ENCODE measurements at regions not wholly inside any gene's neighbourhood (a gene's known extent, or its start where the extent isn't known, plus 50 kb on each side); places are given as distances from the start of the nearest gene placed in this dataset.

GRCh38 chr7:13061115-13061514 lies 373.7 kb downstream of the ARL4A start:
- no peak overlapping the region for H3K9ac ChIP-seq (ENCODE audit: insufficient read length, low read depth)
- no peaks in the 10 kb centered on the region for H3K36me3 ChIP-seq (ENCODE audit: insufficient read depth, insufficient read length, low read length)
- no peaks in the 10 kb centered on the region for H3K27me3 ChIP-seq (ENCODE audit: insufficient read depth, insufficient read length)
- DNase-seq (ENCODE audit: low read depth, low spot score), result no peak
- H3K9me3 ChIP-seq (ENCODE audit: insufficient read depth, low read length), result no peaks in the 10 kb centered on the region
- no peaks in the 10 kb centered on the region for H3K4me1 ChIP-seq (ENCODE audit: insufficient read depth, insufficient read length)
- no peak for TF ChIP-seq YY1 (IDR thresholded peaks at IDR 0.05; ENCODE audit: insufficient read depth, insufficient read length)
- TF ChIP-seq SUZ12 (IDR thresholded peaks at IDR 0.05; ENCODE audit: extremely low read depth, insufficient read depth, insufficient read length), result no peak
- no peak for TF ChIP-seq ZNF274 (IDR thresholded peaks at IDR 0.05; ENCODE audit: low read depth, low read length)
- no peak overlapping the region for H3K4me3 ChIP-seq (ENCODE audit: insufficient read length, low read depth)

- H3K9me3 ChIP-seq (ENCODE audit: insufficient read depth, low read length), result no peaks in the 10 kb centered on the region
- no peaks in the 10 kb centered on the region for H3K36me3 ChIP-seq (ENCODE audit: insufficient read depth, insufficient read length, low read length)
- H3K27me3 ChIP-seq (ENCODE audit: insufficient read depth, insufficient read length), result no peaks in the 10 kb centered on the region
- DNase-seq (ENCODE audit: low read depth, low spot score), result no peak
- no peak overlapping the region for H3K9ac ChIP-seq (ENCODE audit: insufficient read length, low read depth)
- H3K4me1 ChIP-seq (ENCODE audit: insufficient read depth, insufficient read length), result no peaks in the 10 kb centered on the region
- no peak for TF ChIP-seq ZNF274 (IDR thresholded peaks at IDR 0.05; ENCODE audit: low read depth, low read length)
- TF ChIP-seq SUZ12 (IDR thresholded peaks at IDR 0.05; ENCODE audit: extremely low read depth, insufficient read depth, insufficient read length), result no peak
- TF ChIP-seq YY1 (IDR thresholded peaks at IDR 0.05; ENCODE audit: insufficient read depth, insufficient read length), result no peak
- no peak overlapping the region for H3K4me3 ChIP-seq (ENCODE audit: insufficient read length, low read depth)
Observed at GRCh38 chr7:13062631-13063030, 375.2 kb downstream of the ARL4A start.

DNA sequence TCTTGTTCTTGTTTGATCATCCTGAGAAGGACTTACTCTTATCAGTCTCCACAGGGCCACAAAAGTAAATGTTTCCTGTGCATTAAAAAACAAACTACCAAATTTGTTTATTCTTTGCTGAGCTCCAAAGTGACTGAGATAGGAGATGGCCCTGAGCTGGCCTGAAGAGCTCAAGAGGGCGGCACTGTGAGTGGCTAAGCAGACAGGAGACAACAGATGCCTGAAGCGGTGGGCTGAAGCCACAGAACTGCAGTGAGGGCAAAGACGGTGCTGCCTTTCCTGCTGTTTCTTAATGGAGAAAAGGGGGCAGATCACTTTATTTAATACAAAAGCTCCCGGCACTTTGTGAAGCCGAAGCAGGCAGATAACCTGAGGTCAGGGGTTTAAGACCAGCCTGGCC lies 379.6 kb downstream of the ARL4A start:
- H3K27me3 ChIP-seq (ENCODE audit: insufficient read depth, insufficient read length), result no peaks in the 10 kb centered on the region
- H3K36me3 ChIP-seq (ENCODE audit: insufficient read depth, insufficient read length, low read length), result no peaks in the 10 kb centered on the region
- TF ChIP-seq YY1 (IDR thresholded peaks at IDR 0.05; ENCODE audit: insufficient read depth, insufficient read length) (no peak), ZNF274 (IDR thresholded peaks at IDR 0.05; ENCODE audit: low read depth, low read length) (no peak), SUZ12 (IDR thresholded peaks at IDR 0.05; ENCODE audit: extremely low read depth, insufficient read depth, insufficient read length) (no peak)
- DNase-seq (ENCODE audit: low read depth, low spot score), result no peak
- H3K4me1 ChIP-seq (ENCODE audit: insufficient read depth, insufficient read length), result no peaks in the 10 kb centered on the region
- H3K9ac ChIP-seq (ENCODE audit: insufficient read length, low read depth), result no peak overlapping the region
- H3K9me3 ChIP-seq (ENCODE audit: insufficient read depth, low read length), result no peaks in the 10 kb centered on the region
- no peak overlapping the region for H3K4me3 ChIP-seq (ENCODE audit: insufficient read length, low read depth)

GRCh38 chr7:13068032-13068431 lies 380.6 kb downstream of the ARL4A start:
- no peak for DNase-seq (ENCODE audit: low read depth, low spot score)
- no peak for TF ChIP-seq ZNF274 (IDR thresholded peaks at IDR 0.05; ENCODE audit: low read depth, low read length)
- no peak for TF ChIP-seq SUZ12 (IDR thresholded peaks at IDR 0.05; ENCODE audit: extremely low read depth, insufficient read depth, insufficient read length)
- TF ChIP-seq YY1 (IDR thresholded peaks at IDR 0.05; ENCODE audit: insufficient read depth, insufficient read length), result no peak
- Histone ChIP-seq H3K4me3 (ENCODE audit: insufficient read length, low read depth) (no peak overlapping the region), H3K27me3 (ENCODE audit: insufficient read depth, insufficient read length) (no peaks in the 10 kb centered on the region), H3K9ac (ENCODE audit: insufficient read length, low read depth) (no peak overlapping the region), H3K36me3 (ENCODE audit: insufficient read depth, insufficient read length, low read length) (no peaks in the 10 kb centered on the region), H3K4me1 (ENCODE audit: insufficient read depth, insufficient read length) (no peaks in the 10 kb centered on the region), H3K9me3 (ENCODE audit: insufficient read depth, low read length) (no peaks in the 10 kb centered on the region)

DNA sequence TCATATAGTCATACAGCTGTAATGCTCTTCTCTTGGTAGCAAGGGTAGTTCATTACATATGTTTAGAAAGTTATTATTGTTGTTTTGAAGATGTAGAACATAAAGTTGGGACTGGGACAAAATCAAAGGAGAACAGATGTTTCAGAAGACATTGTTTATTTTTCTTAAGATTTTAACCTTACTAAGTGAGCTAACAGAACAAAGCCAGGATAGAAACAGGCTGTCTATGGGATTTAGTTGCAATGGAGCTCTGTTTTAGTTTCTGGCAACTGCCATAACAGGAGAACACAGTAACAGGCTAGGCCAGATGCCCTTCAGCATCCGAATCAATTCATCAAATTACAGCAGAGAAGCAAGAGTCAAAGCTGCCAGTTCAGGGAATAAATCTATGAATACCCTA lies 382.4 kb downstream of the ARL4A start:
- Histone ChIP-seq H3K36me3 (ENCODE audit: insufficient read depth, insufficient read length, low read length) (no peaks in the 10 kb centered on the region), H3K9me3 (ENCODE audit: insufficient read depth, low read length) (no peaks in the 10 kb centered on the region), H3K4me3 (ENCODE audit: insufficient read length, low read depth) (no peak overlapping the region), H3K4me1 (ENCODE audit: insufficient read depth, insufficient read length) (no peaks in the 10 kb centered on the region), H3K27me3 (ENCODE audit: insufficient read depth, insufficient read length) (no peaks in the 10 kb centered on the region), H3K9ac (ENCODE audit: insufficient read length, low read depth) (no peak overlapping the region)
- DNase-seq (ENCODE audit: low read depth, low spot score), result no peak
- TF ChIP-seq ZNF274 (IDR thresholded peaks at IDR 0.05; ENCODE audit: low read depth, low read length) (no peak), YY1 (IDR thresholded peaks at IDR 0.05; ENCODE audit: insufficient read depth, insufficient read length) (no peak), SUZ12 (IDR thresholded peaks at IDR 0.05; ENCODE audit: extremely low read depth, insufficient read depth, insufficient read length) (no peak)

GRCh38 chr7:13072014-13072413 lies 384.6 kb downstream of the ARL4A start:
- no peak for DNase-seq (ENCODE audit: low read depth, low spot score)
- Histone ChIP-seq H3K27me3 (ENCODE audit: insufficient read depth, insufficient read length) (no peaks in the 10 kb centered on the region), H3K9me3 (ENCODE audit: insufficient read depth, low read length) (no peaks in the 10 kb centered on the region), H3K4me3 (ENCODE audit: insufficient read length, low read depth) (no peak overlapping the region), H3K36me3 (ENCODE audit: insufficient read depth, insufficient read length, low read length) (no peaks in the 10 kb centered on the region), H3K4me1 (ENCODE audit: insufficient read depth, insufficient read length) (no peaks in the 10 kb centered on the region), H3K9ac (ENCODE audit: insufficient read length, low read depth) (no peak overlapping the region)
- TF ChIP-seq YY1 (IDR thresholded peaks at IDR 0.05; ENCODE audit: insufficient read depth, insufficient read length) (no peak), SUZ12 (IDR thresholded peaks at IDR 0.05; ENCODE audit: extremely low read depth, insufficient read depth, insufficient read length) (no peak), ZNF274 (IDR thresholded peaks at IDR 0.05; ENCODE audit: low read depth, low read length) (no peak)

DNA sequence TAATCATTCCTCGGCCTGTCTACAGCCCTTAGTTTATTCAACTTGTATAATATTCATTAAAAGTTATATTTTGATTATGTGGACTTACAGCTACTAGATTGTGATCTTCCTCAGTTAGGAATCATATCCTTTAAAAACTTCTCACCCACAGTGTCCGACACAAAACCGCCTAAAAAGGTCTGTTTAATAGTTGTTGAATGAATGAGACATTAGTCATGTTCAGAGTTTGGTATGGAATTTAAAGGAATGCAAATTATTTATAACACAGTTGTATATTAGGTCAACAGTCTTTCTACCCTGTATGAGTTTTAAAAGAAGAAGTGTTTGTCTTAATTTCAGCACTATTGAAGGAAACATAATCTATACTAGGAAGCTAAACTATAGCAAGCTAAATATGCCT lies 390.0 kb downstream of the ARL4A start:
- H3K9me3 ChIP-seq (ENCODE audit: insufficient read depth, low read length), result no peaks in the 10 kb centered on the region
- no peaks in the 10 kb centered on the region for H3K27me3 ChIP-seq (ENCODE audit: insufficient read depth, insufficient read length)
- no peaks in the 10 kb centered on the region for H3K4me1 ChIP-seq (ENCODE audit: insufficient read depth, insufficient read length)
- TF ChIP-seq SUZ12 (IDR thresholded peaks at IDR 0.05; ENCODE audit: extremely low read depth, insufficient read depth, insufficient read length), result no peak
- TF ChIP-seq ZNF274 (IDR thresholded peaks at IDR 0.05; ENCODE audit: low read depth, low read length), result no peak
- no peak for TF ChIP-seq YY1 (IDR thresholded peaks at IDR 0.05; ENCODE audit: insufficient read depth, insufficient read length)
- DNase-seq (ENCODE audit: low read depth, low spot score), result no peak
- no peaks in the 10 kb centered on the region for H3K36me3 ChIP-seq (ENCODE audit: insufficient read depth, insufficient read length, low read length)
- H3K9ac ChIP-seq (ENCODE audit: insufficient read length, low read depth), result no peak overlapping the region
- H3K4me3 ChIP-seq (ENCODE audit: insufficient read length, low read depth), result no peak overlapping the region

DNA sequence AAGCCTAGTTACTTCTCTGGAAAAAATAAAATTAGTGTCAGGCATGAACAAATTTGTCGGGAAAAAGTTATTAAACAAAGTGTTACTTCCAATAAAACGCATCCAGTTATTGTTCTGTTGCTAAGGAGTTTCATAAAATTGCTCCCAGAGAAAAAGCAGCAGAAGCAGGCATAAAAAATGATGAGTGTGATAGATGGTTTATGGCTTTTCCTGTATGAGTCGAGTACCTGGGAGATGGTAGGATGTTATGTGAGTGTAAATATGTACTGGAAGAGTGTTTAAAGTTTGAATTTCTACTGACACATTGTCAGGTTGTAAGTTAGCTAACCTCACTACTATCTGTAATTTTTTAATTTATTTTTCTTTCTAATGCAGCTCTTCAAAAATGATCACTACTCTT lies 390.7 kb downstream of the ARL4A start:
- no peaks in the 10 kb centered on the region for H3K4me1 ChIP-seq (ENCODE audit: insufficient read depth, insufficient read length)
- no peaks in the 10 kb centered on the region for H3K36me3 ChIP-seq (ENCODE audit: insufficient read depth, insufficient read length, low read length)
- no peaks in the 10 kb centered on the region for H3K27me3 ChIP-seq (ENCODE audit: insufficient read depth, insufficient read length)
- H3K4me3 ChIP-seq (ENCODE audit: insufficient read length, low read depth), result no peak overlapping the region
- H3K9ac ChIP-seq (ENCODE audit: insufficient read length, low read depth), result no peak overlapping the region
- TF ChIP-seq ZNF274 (IDR thresholded peaks at IDR 0.05; ENCODE audit: low read depth, low read length) (no peak), SUZ12 (IDR thresholded peaks at IDR 0.05; ENCODE audit: extremely low read depth, insufficient read depth, insufficient read length) (no peak)
- H3K9me3 ChIP-seq (ENCODE audit: insufficient read depth, low read length), result no peaks in the 10 kb centered on the region
- DNase-seq (ENCODE audit: low read depth, low spot score), result no peak
